ENCODE measurements at regions not wholly inside any gene's neighbourhood (a gene's known extent, or its start where the extent isn't known, plus 50 kb on each side); places are given as distances from the start of the nearest gene placed in this dataset.

DNA sequence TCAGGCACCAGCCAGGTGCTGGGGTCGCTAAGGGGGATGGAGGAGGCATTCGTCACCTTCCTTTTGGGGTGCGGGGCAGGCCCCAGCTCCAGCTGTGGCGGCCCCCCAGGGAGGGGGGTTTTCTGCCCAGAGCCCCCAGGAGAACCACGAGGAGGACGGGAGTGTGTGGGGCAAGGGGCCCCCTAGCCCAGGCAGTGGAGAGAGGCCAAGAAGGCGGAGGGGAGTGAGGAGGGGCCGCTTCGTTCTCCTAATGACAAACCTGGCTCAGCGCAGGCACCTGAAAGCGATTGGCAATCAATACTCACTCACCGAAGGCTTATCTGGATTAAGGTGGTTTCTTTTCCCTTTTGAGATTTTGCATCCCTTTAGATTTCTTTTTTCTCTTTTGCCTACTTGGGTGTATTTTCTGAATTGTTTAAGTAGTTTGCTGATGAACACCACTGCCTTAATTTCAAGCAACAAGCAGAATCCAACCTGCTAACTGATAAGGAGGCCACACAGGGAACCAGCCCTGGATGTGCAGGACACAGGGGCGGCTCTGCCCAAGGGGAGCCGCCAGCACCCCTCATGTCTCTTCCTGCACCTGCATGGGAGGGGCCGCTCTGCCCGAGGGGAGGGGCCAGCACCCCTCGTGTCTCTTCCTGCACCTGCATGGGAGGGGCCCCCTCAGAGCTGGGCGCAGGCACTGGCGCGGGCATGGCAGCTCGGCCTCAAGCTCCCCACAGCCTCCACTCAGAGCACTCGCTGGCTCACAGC, 122.3 kb downstream of the BRD1 start:
- Histone ChIP-seq H3K79me2 (ENCODE audit: insufficient read depth, low read length) (no peaks in the 10 kb centered on the region), H3K4me3 (ENCODE audit: low read length, poor library complexity, severe bottlenecking) (no peak overlapping the region), H4K20me1 (ENCODE audit: insufficient read depth, low read length, poor library complexity, severe bottlenecking) (no peaks in the 10 kb centered on the region), H3K4me1 (ENCODE audit: insufficient read depth, low read length, poor library complexity, severe bottlenecking) (peaks cover 4% of the 10 kb centered on the region), H3K36me3 (ENCODE audit: insufficient read depth, low read length) (no peaks in the 10 kb centered on the region), H2AFZ (ENCODE audit: low read length) (no peak overlapping the region), H3K9me2 (replicated peaks; ENCODE audit: low read depth, low read length) (no peaks in the 10 kb centered on the region), H3K9me3 (ENCODE audit: insufficient read depth, low read depth, low read length) (peaks cover 8% of the 10 kb centered on the region; the same call in 1 of the 2 replicates), H3K27me3 (ENCODE audit: insufficient read depth, low read length, poor library complexity, severe bottlenecking) (no peaks in the 10 kb centered on the region), H3K4me2 (ENCODE audit: low read depth, low read length, poor library complexity, severe bottlenecking) (peak overlapping the region; percentile 20), H3F3A (ENCODE audit: low read depth) (no peaks in the 10 kb centered on the region), H3K9ac (ENCODE audit: low read depth, low read length, poor library complexity, severe bottlenecking) (no peak overlapping the region)
- TF ChIP-seq, protein P1, sequence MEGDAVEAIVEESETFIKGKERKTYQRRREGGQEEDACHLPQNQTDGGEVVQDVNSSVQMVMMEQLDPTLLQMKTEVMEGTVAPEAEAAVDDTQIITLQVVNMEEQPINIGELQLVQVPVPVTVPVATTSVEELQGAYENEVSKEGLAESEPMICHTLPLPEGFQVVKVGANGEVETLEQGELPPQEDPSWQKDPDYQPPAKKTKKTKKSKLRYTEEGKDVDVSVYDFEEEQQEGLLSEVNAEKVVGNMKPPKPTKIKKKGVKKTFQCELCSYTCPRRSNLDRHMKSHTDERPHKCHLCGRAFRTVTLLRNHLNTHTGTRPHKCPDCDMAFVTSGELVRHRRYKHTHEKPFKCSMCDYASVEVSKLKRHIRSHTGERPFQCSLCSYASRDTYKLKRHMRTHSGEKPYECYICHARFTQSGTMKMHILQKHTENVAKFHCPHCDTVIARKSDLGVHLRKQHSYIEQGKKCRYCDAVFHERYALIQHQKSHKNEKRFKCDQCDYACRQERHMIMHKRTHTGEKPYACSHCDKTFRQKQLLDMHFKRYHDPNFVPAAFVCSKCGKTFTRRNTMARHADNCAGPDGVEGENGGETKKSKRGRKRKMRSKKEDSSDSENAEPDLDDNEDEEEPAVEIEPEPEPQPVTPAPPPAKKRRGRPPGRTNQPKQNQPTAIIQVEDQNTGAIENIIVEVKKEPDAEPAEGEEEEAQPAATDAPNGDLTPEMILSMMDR (conservative IDR thresholded peaks at IDR 0.05; ENCODE audit: low read length), result no peak
- TF ChIP-seq EZH2phosphoT487 (IDR thresholded peaks at IDR 0.05; ENCODE audit: borderline replicate concordance), result no peak

- H3K9me3 ChIP-seq (ENCODE audit: insufficient read depth, low read depth, low read length), result peaks cover 8% of the 10 kb centered on the region; the same call in 1 of the 2 replicates
- H3K4me2 ChIP-seq (ENCODE audit: low read depth, low read length, poor library complexity, severe bottlenecking), result peak overlapping the region; percentile 20
- H3K27me3 ChIP-seq (ENCODE audit: insufficient read depth, low read length, poor library complexity, severe bottlenecking), result no peaks in the 10 kb centered on the region
Observed at GRCh38 chr22:49704345-49705215, 123.1 kb downstream of the BRD1 start.

GRCh38 chr22:49703990-49704344, 123.7 kb downstream of the BRD1 start:
- H2AFZ ChIP-seq (ENCODE audit: low read length), result no peak overlapping the region
- peaks cover 4% of the 10 kb centered on the region for H3K4me1 ChIP-seq (ENCODE audit: insufficient read depth, low read length, poor library complexity, severe bottlenecking)
- no peak overlapping the region for H3K4me2 ChIP-seq (ENCODE audit: low read depth, low read length, poor library complexity, severe bottlenecking)
- peaks cover 8% of the 10 kb centered on the region; the same call in 1 of the 2 replicates for H3K9me3 ChIP-seq (ENCODE audit: insufficient read depth, low read depth, low read length)
- H3K36me3 ChIP-seq (ENCODE audit: insufficient read depth, low read length), result no peaks in the 10 kb centered on the region
- H3F3A ChIP-seq (ENCODE audit: low read depth), result no peaks in the 10 kb centered on the region
- no peaks in the 10 kb centered on the region for H3K79me2 ChIP-seq (ENCODE audit: insufficient read depth, low read length)
- no peak overlapping the region for H3K9ac ChIP-seq (ENCODE audit: low read depth, low read length, poor library complexity, severe bottlenecking)
- H3K9me2 ChIP-seq (replicated peaks; ENCODE audit: low read depth, low read length), result no peaks in the 10 kb centered on the region
- H3K27me3 ChIP-seq (ENCODE audit: insufficient read depth, low read length, poor library complexity, severe bottlenecking), result no peaks in the 10 kb centered on the region
- no peak for TF ChIP-seq EZH2phosphoT487 (IDR thresholded peaks at IDR 0.05; ENCODE audit: borderline replicate concordance)
- TF ChIP-seq, protein P1 (conservative IDR thresholded peaks at IDR 0.05; ENCODE audit: low read length), result no peak
- no peaks in the 10 kb centered on the region for H4K20me1 ChIP-seq (ENCODE audit: insufficient read depth, low read length, poor library complexity, severe bottlenecking)
- no peak overlapping the region for H3K4me3 ChIP-seq (ENCODE audit: low read length, poor library complexity, severe bottlenecking)

More at GRCh38 chr22:49704345-49705215, 123.1 kb downstream of the BRD1 start:
- Histone ChIP-seq H3K4me3 (ENCODE audit: low read length, poor library complexity, severe bottlenecking) (no peak overlapping the region), H3K36me3 (ENCODE audit: insufficient read depth, low read length) (no peaks in the 10 kb centered on the region), H3K4me1 (ENCODE audit: insufficient read depth, low read length, poor library complexity, severe bottlenecking) (peaks cover 4% of the 10 kb centered on the region), H3K9me2 (replicated peaks; ENCODE audit: low read depth, low read length) (no peaks in the 10 kb centered on the region), H3K79me2 (ENCODE audit: insufficient read depth, low read length) (no peaks in the 10 kb centered on the region), H4K20me1 (ENCODE audit: insufficient read depth, low read length, poor library complexity, severe bottlenecking) (no peaks in the 10 kb centered on the region), H3K9ac (ENCODE audit: low read depth, low read length, poor library complexity, severe bottlenecking) (no peak overlapping the region), H2AFZ (ENCODE audit: low read length) (no peak overlapping the region), H3F3A (ENCODE audit: low read depth) (no peaks in the 10 kb centered on the region)
- TF ChIP-seq, protein P1 (conservative IDR thresholded peaks at IDR 0.05; ENCODE audit: low read length), result no peak
- TF ChIP-seq EZH2phosphoT487 (IDR thresholded peaks at IDR 0.05; ENCODE audit: borderline replicate concordance), result no peak
